H1 (cell line): ENCODE measurements at regions not wholly inside any gene's neighbourhood (a gene's known extent, or its start where the extent isn't known, plus 50 kb on each side); places are given as distances from the start of the nearest gene placed in this dataset.

Experiments
- CHD7 ChIP-seq: fragments of 300-600 bp; sonication (generic); IDR thresholded peaks from 2 replicates; pipeline ENCODE4 v1.7.1; 2012; ENCODE audit warnings: low read length, moderate library complexity, mild to moderate bottlenecking, inconsistent platforms; ENCODE audit not compliant: insufficient replicate concordance

GRCh38 chr11:57905439-57905838 lies 118.2 kb upstream of the OR9Q1 start (continued):
- TF ChIP-seq CHD7 = no peak
